DOHH2 (cell line): ENCODE measurements at regions not wholly inside any gene's neighbourhood (a gene's known extent, or its start where the extent isn't known, plus 50 kb on each side); places are given as distances from the start of the nearest gene placed in this dataset.

Source experiments
- H3F3A ChIP-seq: fragments of 200-600 bp; sonication (generic), shearing (Covaris generic); 2 replicates; pipeline ENCODE4 v1.6.0; 2016; ENCODE audit warnings: antibody characterized with exemption, mild to moderate bottlenecking; ENCODE audit not compliant: control insufficient read depth, insufficient read depth
- H3K27ac ChIP-seq: fragments of 200-600 bp; sonication (generic); 2 replicates; pipeline ENCODE4 v1.5.1; 2014; ENCODE audit warnings: low read depth, mild to moderate bottlenecking, low read length, moderate library complexity
- H3K27me3 ChIP-seq: fragments of 200-600 bp; sonication (generic); 2 replicates; pipeline ENCODE4 v1.6.1; 2014; ENCODE audit warnings: mild to moderate bottlenecking, low read length, mixed read lengths; ENCODE audit not compliant: control insufficient read depth
- H3K36me3 ChIP-seq: fragments of 200-600 bp; sonication (generic); 2 replicates; pipeline ENCODE4 v1.6.1; 2014; ENCODE audit warnings: mild to moderate bottlenecking, low read length, moderate library complexity, mixed read lengths; ENCODE audit not compliant: control insufficient read depth
- H3K4me1 ChIP-seq: fragments of 200-600 bp; sonication (generic); 2 replicates; pipeline ENCODE4 v1.6.1; 2014; ENCODE audit warnings: mild to moderate bottlenecking, low read length, mixed read lengths; ENCODE audit not compliant: control insufficient read depth
- H3K4me2 ChIP-seq: fragments of 200-600 bp; sonication (generic); 2 replicates; pipeline ENCODE4 v1.6.0; 2014; ENCODE audit warnings: mild to moderate bottlenecking, low read length, moderate library complexity
- H3K4me3 ChIP-seq: fragments of 200-600 bp; sonication (generic); 2 replicates; pipeline ENCODE4 v1.5.1; 2014; ENCODE audit warnings: mild to moderate bottlenecking, low read length, mixed read lengths
- H3K79me2 ChIP-seq: fragments of 200-600 bp; sonication (generic); 2 replicates; pipeline ENCODE4 v1.6.1; 2014; ENCODE audit warnings: mild to moderate bottlenecking, low read length, mixed read lengths; ENCODE audit not compliant: control insufficient read depth
- H3K9me2 ChIP-seq: fragments of 200-600 bp; sonication (generic); replicated peaks from 2 replicates; pipeline ENCODE4 v1.6.1; 2014; ENCODE audit warnings: mild to moderate bottlenecking, low read length, mixed read lengths; ENCODE audit not compliant: control insufficient read depth
- H3K9me3 ChIP-seq: fragments of 200-600 bp; sonication (generic); 2 replicates; pipeline ENCODE4 v1.6.1; 2014; ENCODE audit warnings: antibody characterized with exemption, low read length, mixed read lengths; ENCODE audit not compliant: control insufficient read depth, insufficient read depth
- H4K20me1 ChIP-seq: fragments of 200-600 bp; sonication (generic); 2 replicates; pipeline ENCODE4 v1.6.0; 2014; ENCODE audit warnings: low read depth, mild to moderate bottlenecking, antibody characterized with exemption, low read length, moderate library complexity; ENCODE audit not compliant: control insufficient read depth, insufficient read depth
- CTCF ChIP-seq: fragments of 200-600 bp; sonication (generic); IDR thresholded peaks from one replicate; pipeline ENCODE4 v1.5.1; 2014; ENCODE audit warnings: antibody characterized with exemption, mild to moderate bottlenecking, low read depth, low read length; ENCODE audit not compliant: poor library complexity, severe bottlenecking
- EZH2phosphoT487 ChIP-seq: fragments of 200-600 bp; sonication (generic); IDR thresholded peaks from 2 replicates; pipeline ENCODE4 v1.6.1; 2017; ENCODE audit warnings: borderline replicate concordance, mild to moderate bottlenecking, antibody characterized with exemption, low read length, moderate library complexity, mixed read lengths

GRCh38 chr19:28980236-28980868 is 232.6 kb downstream of the UQCRFS1 start:
- no peaks in the 10 kb centered on the region for H3F3A ChIP-seq
- H4K20me1 ChIP-seq = no peaks in the 10 kb centered on the region
- H3K36me3 ChIP-seq = no peaks in the 10 kb centered on the region
- no peak overlapping the region for H3K27ac ChIP-seq
- H3K4me2 ChIP-seq = no peak overlapping the region
- H3K27me3 ChIP-seq = no peaks in the 10 kb centered on the region
- no peaks in the 10 kb centered on the region for H3K9me3 ChIP-seq
- H3K79me2 ChIP-seq = no peaks in the 10 kb centered on the region
- H3K4me1 ChIP-seq = no peaks in the 10 kb centered on the region
- H3K9me2 ChIP-seq = no peaks in the 10 kb centered on the region
- no peak overlapping the region for H3K4me3 ChIP-seq
- TF ChIP-seq EZH2phosphoT487 = no peak
- TF ChIP-seq CTCF = no peak

- no peaks in the 10 kb centered on the region for H3K79me2 ChIP-seq
- H3K9me2 ChIP-seq = no peaks in the 10 kb centered on the region
- no peaks in the 10 kb centered on the region for H3K4me1 ChIP-seq
- H3K4me2 ChIP-seq = no peak overlapping the region
- H4K20me1 ChIP-seq = no peaks in the 10 kb centered on the region
- no peaks in the 10 kb centered on the region for H3K36me3 ChIP-seq
- no peaks in the 10 kb centered on the region for H3K27me3 ChIP-seq
- H3K4me3 ChIP-seq = no peak overlapping the region
- H3K27ac ChIP-seq = no peak overlapping the region
- TF ChIP-seq EZH2phosphoT487 = no peak
- no peak for TF ChIP-seq CTCF
- no peaks in the 10 kb centered on the region for H3K9me3 ChIP-seq
- H3F3A ChIP-seq = no peaks in the 10 kb centered on the region
Measured at GRCh38 chr19:28977826-28978225, 235.1 kb downstream of the UQCRFS1 start.

GRCh38 chr19:28972058-28972852 is 240.7 kb downstream of the UQCRFS1 start:
- no peaks in the 10 kb centered on the region for H3F3A ChIP-seq
- H4K20me1 ChIP-seq = no peaks in the 10 kb centered on the region
- H3K4me1 ChIP-seq = no peaks in the 10 kb centered on the region
- no peak overlapping the region for H3K27ac ChIP-seq
- H3K4me3 ChIP-seq = no peak overlapping the region
- H3K9me2 ChIP-seq = no peaks in the 10 kb centered on the region
- no peaks in the 10 kb centered on the region for H3K27me3 ChIP-seq
- H3K4me2 ChIP-seq = no peak overlapping the region
- H3K36me3 ChIP-seq = no peaks in the 10 kb centered on the region
- no peaks in the 10 kb centered on the region for H3K9me3 ChIP-seq
- no peak for TF ChIP-seq CTCF
- no peak for TF ChIP-seq EZH2phosphoT487
- H3K79me2 ChIP-seq = no peaks in the 10 kb centered on the region
